Stimulated activated CD8-positive, alpha-beta memory T cell treated with anti-CD3 and anti-CD28 coated beads, Interleukin-7, amount 100 ng/mL, for 1 hour (primary cell): ENCODE measurements at regions not wholly inside any gene's neighbourhood (a gene's known extent, or its start where the extent isn't known, plus 50 kb on each side); places are given as distances from the start of the nearest gene placed in this dataset.

Experiments
- DNase-seq, 2 donors: peaks; one replicate each; pipeline ENCODE4 v3.0.0-alpha.2; 2020; ENCODE audit warnings: low read depth in 2 of 2

GRCh38 chr2:41662461-41662860 is 385.4 kb upstream of the PKDCC start:
- no peak for DNase-seq

GRCh38 chr2:41663056-41663455 is 384.8 kb upstream of the PKDCC start:
- DNase-seq: no peak

DNA sequence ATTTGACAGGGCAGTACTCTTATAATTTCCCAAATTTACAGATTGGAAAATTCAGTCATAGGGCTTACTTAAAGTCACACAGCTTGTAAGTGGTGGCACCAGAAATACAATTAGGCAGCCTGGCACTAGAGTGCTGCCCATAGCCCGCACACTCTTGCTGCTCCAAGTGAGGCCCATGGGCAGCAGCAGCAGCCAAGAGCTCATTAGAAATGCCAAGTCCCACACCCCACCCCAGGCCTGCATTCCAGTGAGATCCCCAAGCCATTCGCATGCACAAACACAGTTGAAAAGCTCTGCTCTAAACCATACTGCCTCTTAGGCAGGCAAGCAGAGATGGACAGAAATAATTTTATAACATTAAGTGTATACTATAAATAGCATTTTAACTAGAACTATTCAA is 379.3 kb upstream of the PKDCC start:
- no peak for DNase-seq

DNA sequence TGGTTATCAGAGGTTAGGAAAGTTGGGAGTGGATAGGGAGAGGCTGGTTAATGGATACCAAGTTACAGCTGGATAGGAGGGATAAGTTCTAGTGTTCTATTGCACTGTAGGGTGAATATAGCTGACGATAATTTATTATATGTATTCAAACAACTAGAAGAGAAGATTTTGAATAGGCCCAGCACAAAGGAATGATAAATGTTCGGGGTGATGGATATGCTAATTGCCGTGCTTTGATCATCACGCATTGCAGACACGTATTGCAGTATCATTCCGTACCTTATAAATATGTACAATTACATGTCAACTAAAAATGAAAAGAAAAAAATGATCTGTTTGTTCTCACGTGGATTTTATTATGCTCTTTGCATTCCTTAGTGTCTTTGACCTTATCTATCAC is 369.2 kb upstream of the PKDCC start:
- no peak for DNase-seq

DNA sequence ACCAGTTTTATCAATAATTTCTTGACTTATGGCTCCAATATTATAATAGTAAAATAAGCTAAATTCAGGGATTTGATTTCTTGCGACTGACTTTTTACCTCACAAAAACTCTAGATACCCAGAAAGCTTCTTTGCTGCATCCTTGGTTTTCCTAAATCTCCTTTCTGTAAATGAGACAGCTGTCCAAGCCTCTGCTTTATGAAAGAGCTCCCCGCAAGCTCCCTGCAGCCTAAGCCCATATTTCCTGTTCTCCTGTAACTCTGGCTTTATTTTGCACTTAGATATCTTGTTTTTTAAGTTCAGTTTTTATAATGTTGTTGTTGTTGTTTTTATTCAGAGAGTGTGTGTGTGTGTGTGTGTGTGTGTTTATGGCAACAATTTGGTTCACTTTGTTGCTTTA is 361.7 kb upstream of the PKDCC start:
- DNase-seq: no peak

- no peak for DNase-seq
These were observed 356.3 kb upstream of the PKDCC start for GRCh38 chr2:41691561-41691960.

DNA sequence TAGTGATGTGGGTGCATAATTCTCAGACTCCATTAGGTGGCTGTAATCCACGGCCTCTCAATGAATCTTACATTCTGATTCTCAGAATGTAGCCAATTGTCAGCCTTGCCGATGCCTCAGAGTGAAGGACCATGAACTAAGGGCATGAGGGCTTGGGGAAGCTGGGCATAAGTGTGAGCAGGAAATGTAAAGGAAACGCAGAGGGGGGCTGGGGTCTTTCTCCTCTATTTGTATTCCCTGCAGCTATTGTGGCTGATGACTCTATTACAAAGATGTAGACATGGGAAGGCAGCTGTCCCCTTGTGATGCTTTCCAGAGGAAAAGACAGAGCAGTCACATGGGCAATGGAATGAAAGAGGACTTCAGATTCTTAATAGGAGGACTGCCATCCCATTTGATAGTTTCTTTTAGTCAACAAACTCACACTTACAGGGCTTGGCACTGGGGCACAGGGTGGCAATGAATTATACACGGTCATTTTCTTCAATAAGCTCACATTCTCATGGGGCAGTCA is 353.2 kb upstream of the PKDCC start:
- DNase-seq: no peak

- DNase-seq: no peak
These were observed 352.4 kb upstream of the PKDCC start for GRCh38 chr2:41695198-41696113.

DNA sequence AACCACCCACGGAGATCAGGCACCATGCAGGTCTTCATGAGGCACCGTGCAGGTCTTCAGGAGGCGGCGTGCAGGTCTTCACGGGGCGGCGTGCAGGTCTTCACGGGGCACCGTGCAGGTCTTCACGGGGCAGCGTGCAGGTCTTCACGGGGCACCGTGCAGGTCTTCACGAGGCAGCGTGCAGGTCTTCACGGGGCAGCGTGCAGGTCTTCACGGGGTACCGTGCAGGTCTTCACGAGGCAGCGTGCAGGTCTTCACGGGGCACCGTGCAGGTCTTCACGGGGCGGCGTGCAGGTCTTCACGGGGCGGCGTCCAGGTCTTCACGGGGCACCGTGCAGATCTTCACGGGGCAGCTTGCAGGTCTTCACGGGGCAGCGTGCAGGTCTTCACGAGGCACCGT is 350.4 kb upstream of the PKDCC start:
- no peak for DNase-seq

- no peak for DNase-seq
These were observed 349.0 kb upstream of the PKDCC start for GRCh38 chr2:41698678-41699422.

DNA sequence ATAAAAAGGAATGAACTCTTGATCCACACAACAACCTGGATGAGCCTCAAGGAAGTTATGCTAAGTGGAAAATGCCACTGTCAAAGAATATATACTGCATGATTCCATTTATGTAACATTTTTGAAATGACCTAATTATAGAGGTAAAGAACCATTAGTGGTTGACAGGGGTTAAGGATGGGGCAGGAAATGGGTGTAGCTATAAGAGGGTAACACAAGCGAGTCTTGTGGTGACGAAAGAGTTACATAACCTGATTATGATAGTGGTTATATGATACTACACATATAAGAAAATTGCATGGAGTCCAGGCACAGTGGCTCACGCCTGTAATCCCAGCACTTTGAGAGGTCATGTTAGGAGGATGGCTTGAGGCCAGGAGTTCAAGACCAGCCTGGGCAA is 346.6 kb upstream of the PKDCC start:
- DNase-seq: no peak

DNA sequence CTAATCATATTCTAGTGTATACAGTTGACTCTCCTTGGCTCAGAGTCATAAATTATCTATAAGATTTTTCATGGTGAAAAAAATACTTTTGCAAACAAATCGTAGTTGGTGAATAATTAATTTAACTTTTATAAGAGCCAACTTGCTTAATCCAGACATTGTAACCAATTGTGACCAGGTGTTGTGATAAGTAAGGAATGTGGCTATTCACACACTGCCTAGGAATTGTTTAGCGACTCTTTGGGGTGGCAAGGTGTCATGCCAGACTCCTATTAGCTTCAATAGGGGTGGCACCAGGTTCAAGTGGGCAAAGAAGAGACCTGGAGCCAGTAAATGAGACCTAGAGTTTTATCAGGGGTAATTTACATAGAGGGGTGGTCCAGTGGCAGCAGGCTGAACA is 344.7 kb upstream of the PKDCC start:
- DNase-seq: no peak

DNA sequence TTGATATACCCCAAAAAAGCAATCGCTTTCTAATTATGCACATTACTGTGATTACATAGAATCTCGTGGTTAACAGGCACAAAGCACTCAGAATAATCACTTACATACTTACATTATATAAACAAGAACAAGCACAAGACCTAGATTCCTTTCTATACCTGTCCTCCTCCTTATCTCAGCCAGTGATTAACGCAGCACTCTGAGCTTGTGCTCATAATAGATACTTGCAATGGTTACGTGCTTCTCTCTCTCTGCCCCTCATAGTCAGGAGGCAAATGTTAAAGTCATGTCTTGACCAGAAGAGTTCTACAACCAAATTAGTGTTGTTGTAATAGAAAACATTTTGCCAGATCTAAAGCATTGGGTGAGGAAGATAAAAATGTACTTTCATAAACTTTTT is 342.2 kb upstream of the PKDCC start:
- DNase-seq: no peak

DNA sequence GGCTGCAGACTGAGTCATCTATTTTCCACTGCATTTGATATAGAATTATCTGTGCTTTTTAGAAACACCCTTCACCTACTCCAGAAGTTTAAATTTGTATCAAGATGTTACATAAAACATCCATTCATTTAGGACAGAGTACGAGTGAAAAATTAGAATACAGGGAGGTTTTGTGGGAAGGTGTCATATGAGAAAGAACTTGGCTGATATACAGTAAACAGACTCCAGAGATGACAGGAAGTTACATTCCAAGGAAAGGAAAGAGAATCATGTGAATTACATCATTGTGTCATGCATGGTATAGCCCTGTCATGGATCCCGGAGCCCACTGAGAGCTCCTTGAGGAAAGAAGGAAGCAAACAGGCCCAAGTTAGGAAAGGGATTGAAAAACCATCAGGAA is 341.5 kb upstream of the PKDCC start:
- DNase-seq: no peak

- DNase-seq: no peak
These were observed 339.9 kb upstream of the PKDCC start for GRCh38 chr2:41707790-41708451.

DNA sequence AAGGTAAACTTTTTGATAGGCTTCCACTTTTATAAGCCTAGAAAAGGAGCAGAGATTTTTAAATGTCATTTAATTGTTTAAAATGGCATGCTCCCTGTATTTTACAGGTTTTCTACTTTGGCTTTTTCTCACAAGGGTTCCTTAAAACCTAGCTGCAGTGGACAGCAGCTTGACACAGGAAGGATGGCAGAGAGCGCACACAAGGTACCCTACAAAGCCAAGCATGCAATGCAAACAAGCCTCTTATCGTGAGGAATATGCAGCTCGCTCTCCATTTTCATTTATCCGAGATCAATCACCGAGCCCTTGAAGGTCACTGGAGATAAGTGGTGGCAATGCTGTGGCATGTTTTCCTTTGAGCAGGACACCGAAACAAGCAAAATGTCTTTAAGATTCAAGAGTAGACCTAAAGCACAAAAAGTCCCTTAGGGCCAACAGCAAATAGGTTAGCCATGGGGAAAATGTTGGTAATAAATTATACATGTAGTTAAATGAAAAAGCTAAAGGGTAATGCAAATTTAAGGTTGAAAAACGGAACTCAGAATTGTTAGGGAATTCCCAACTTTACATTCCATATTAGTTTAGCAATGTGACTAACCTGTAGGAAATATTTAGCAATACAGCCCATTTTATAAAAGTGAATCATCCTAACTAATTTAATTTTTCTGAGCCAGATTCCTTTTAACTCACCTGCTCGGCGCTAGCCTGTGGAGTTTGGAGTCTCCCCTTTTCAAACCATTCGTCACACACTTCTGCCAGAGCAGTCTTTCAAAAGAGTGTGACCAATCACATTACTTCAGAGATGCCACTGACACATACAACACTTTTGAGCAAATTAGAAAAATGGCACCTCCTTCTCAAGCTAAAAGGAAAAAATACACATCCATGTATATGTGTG is 337.9 kb upstream of the PKDCC start:
- no peak for DNase-seq

GRCh38 chr2:41710944-41711343 is 336.9 kb upstream of the PKDCC start:
- DNase-seq: no peak

GRCh38 chr2:41711736-41712135 is 336.1 kb upstream of the PKDCC start:
- no peak for DNase-seq

GRCh38 chr2:41716497-41716896 is 331.3 kb upstream of the PKDCC start:
- no peak for DNase-seq

- no peak for DNase-seq
These were observed 330.0 kb upstream of the PKDCC start for GRCh38 chr2:41717839-41718238.

DNA sequence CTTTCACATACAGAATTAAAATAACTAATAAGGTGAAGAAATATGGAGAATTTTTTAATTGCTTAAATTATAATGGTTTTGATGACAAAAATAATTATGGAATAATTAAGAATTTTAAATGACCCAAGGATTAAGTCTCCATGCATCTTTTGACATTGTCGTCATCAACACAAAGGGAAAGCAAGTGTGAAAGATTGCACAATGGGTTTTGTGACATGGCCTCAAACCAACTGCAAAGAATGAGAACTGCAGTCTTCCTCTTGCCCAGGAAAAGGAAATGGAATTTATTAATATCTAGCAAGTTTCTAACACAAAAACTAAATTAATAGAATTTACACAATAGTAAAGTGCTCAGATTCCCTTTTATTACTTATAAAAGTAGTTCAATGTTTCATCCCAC is 329.1 kb upstream of the PKDCC start:
- no peak for DNase-seq
